ENCODE measurements at regions not wholly inside any gene's neighbourhood (a gene's known extent, or its start where the extent isn't known, plus 50 kb on each side); places are given as distances from the start of the nearest gene placed in this dataset.

DNA sequence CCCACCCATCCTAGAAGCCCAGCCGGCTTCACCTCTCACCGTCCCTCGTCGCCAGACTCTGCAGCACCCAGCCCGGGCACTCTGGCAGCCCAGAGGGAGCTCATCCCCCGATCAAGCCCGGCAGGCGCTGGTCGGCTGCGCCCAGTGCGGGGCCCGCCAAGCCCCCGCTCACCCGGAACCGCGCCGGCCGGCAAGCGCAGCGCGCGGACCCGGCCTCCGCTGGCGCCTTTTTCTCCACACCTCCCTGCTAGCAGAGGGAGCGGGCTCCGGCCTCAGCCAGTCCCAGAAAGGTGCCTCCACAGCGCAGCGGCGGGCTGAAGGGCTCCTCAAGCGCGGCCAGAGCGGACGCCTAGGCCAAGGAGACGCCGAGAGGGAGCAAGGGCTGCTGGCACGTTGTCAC, 2023.3 kb downstream of the NCAM2 start:
- TF ChIP-seq FOXP2 (optimal IDR thresholded peaks at IDR 0.05; ENCODE audit: borderline replicate concordance, extremely low read depth, extremely low read length, insufficient read depth) (no peak), POLR2AphosphoS5 (IDR thresholded peaks at IDR 0.05; ENCODE audit: low read depth, low read length) (no peak), SIN3A (IDR thresholded peaks at IDR 0.05; ENCODE audit: borderline replicate concordance, insufficient read depth, low read length) (no peak), TAF1 (IDR thresholded peaks at IDR 0.05; ENCODE audit: borderline replicate concordance, insufficient read depth, low read length) (no peak)
- TF ChIP-seq, protein P1, sequence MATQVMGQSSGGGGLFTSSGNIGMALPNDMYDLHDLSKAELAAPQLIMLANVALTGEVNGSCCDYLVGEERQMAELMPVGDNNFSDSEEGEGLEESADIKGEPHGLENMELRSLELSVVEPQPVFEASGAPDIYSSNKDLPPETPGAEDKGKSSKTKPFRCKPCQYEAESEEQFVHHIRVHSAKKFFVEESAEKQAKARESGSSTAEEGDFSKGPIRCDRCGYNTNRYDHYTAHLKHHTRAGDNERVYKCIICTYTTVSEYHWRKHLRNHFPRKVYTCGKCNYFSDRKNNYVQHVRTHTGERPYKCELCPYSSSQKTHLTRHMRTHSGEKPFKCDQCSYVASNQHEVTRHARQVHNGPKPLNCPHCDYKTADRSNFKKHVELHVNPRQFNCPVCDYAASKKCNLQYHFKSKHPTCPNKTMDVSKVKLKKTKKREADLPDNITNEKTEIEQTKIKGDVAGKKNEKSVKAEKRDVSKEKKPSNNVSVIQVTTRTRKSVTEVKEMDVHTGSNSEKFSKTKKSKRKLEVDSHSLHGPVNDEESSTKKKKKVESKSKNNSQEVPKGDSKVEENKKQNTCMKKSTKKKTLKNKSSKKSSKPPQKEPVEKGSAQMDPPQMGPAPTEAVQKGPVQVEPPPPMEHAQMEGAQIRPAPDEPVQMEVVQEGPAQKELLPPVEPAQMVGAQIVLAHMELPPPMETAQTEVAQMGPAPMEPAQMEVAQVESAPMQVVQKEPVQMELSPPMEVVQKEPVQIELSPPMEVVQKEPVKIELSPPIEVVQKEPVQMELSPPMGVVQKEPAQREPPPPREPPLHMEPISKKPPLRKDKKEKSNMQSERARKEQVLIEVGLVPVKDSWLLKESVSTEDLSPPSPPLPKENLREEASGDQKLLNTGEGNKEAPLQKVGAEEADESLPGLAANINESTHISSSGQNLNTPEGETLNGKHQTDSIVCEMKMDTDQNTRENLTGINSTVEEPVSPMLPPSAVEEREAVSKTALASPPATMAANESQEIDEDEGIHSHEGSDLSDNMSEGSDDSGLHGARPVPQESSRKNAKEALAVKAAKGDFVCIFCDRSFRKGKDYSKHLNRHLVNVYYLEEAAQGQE (IDR thresholded peaks at IDR 0.05; ENCODE audit: insufficient read depth in 1 of 2, low read depth in 2 of 2, low read length in 2 of 2): no peak

DNA sequence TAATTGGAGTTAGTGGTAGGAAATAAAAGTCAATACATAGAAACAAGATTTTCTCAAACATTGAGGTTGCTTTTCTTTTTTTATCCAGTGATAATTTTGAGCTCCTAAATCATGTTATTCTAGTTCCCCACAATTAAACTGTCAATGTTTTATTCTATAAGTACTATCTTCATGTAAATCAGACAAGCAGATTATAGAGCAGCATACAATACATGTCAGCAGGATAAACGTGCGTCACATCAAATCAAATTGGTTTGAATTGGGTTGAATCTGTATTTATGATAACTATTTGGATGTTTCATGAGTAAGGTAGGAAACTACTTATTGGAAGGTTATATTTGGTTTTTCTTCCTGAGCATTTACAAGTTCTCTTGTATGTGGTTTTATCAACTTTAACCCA, 2028.7 kb downstream of the NCAM2 start:
- TF ChIP-seq, protein P1 (IDR thresholded peaks at IDR 0.05; ENCODE audit: insufficient read depth in 1 of 2, low read depth in 2 of 2, low read length in 2 of 2): no peak
- no peak for TF ChIP-seq SIN3A (IDR thresholded peaks at IDR 0.05; ENCODE audit: borderline replicate concordance, insufficient read depth, low read length)
- no peak for TF ChIP-seq TAF1 (IDR thresholded peaks at IDR 0.05; ENCODE audit: borderline replicate concordance, insufficient read depth, low read length)
- TF ChIP-seq POLR2AphosphoS5 (IDR thresholded peaks at IDR 0.05; ENCODE audit: low read depth, low read length): no peak
- TF ChIP-seq FOXP2 (optimal IDR thresholded peaks at IDR 0.05; ENCODE audit: borderline replicate concordance, extremely low read depth, extremely low read length, insufficient read depth): no peak

DNA sequence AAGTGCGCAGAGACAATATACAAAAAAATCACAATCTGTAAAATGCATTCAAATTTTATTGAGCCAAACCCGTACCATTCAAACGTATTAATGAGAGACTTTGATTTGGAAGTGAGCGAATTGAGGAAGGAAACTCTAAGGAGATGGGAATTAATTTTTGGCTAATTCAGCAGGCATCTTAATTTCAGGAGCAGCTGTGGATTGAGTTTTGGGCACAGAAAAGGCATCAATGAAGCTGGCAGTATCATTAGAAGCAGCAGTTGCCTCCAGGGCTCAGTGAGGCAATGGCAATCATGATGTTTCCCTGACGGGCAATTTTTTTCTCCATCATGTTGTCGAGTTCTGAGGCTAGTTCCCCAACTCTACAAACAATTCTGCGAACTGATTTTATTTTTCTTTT, 2041.6 kb downstream of the NCAM2 start:
- no peak for TF ChIP-seq TAF1 (IDR thresholded peaks at IDR 0.05; ENCODE audit: borderline replicate concordance, insufficient read depth, low read length)
- TF ChIP-seq, protein P1 (IDR thresholded peaks at IDR 0.05; ENCODE audit: insufficient read depth in 1 of 2, low read depth in 2 of 2, low read length in 2 of 2): no peak
- no peak for TF ChIP-seq SIN3A (IDR thresholded peaks at IDR 0.05; ENCODE audit: borderline replicate concordance, insufficient read depth, low read length)
- no peak for TF ChIP-seq FOXP2 (optimal IDR thresholded peaks at IDR 0.05; ENCODE audit: borderline replicate concordance, extremely low read depth, extremely low read length, insufficient read depth)
- no peak for TF ChIP-seq POLR2AphosphoS5 (IDR thresholded peaks at IDR 0.05; ENCODE audit: low read depth, low read length)

DNA sequence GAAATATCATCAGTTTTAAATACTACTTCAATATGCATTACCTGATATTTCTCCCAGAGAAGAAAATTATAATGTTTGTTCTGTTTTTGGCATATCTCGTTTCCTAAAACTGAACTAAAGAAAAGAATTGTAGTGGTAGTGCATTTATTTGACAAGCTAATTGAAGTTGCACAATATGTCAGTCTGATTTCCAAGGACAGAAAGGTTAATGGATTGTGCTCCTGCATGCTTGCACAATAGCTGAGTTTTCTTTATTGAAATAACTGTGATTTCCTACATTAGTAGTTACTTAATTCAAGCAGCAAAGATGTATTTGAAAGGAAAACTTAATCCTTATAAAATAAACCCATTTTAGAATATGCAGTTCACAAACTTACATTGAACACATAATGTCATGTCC, 2047.7 kb downstream of the NCAM2 start:
- no peak for TF ChIP-seq FOXP2 (optimal IDR thresholded peaks at IDR 0.05; ENCODE audit: borderline replicate concordance, extremely low read depth, extremely low read length, insufficient read depth)
- no peak for TF ChIP-seq SIN3A (IDR thresholded peaks at IDR 0.05; ENCODE audit: borderline replicate concordance, insufficient read depth, low read length)
- TF ChIP-seq, protein P1 (IDR thresholded peaks at IDR 0.05; ENCODE audit: insufficient read depth in 1 of 2, low read depth in 2 of 2, low read length in 2 of 2): no peak
- TF ChIP-seq TAF1 (IDR thresholded peaks at IDR 0.05; ENCODE audit: borderline replicate concordance, insufficient read depth, low read length): no peak
- no peak for TF ChIP-seq POLR2AphosphoS5 (IDR thresholded peaks at IDR 0.05; ENCODE audit: low read depth, low read length)

DNA sequence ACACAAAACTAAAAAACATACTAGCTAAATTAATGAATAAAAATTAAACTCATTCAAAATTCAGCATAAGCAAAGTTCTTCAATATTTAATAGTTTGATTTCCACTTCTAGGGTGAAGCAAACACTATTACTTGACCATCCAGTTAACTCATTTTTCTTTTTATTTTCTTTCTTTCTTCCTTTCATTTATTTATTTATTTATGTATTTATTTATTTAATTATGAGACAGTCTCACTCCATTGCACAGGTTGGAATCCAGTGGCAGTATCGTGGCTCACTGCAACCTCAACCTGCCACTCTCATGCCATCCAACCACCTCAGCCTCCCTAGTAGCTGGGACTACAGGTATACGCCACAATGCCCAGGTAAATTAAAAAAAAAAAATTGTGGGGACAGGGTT, 2069.5 kb downstream of the NCAM2 start:
- TF ChIP-seq SIN3A (IDR thresholded peaks at IDR 0.05; ENCODE audit: borderline replicate concordance, insufficient read depth, low read length) (no peak), TAF1 (IDR thresholded peaks at IDR 0.05; ENCODE audit: borderline replicate concordance, insufficient read depth, low read length) (no peak), POLR2AphosphoS5 (IDR thresholded peaks at IDR 0.05; ENCODE audit: low read depth, low read length) (no peak), FOXP2 (optimal IDR thresholded peaks at IDR 0.05; ENCODE audit: borderline replicate concordance, extremely low read depth, extremely low read length, insufficient read depth) (no peak)
- TF ChIP-seq, protein P1 (IDR thresholded peaks at IDR 0.05; ENCODE audit: insufficient read depth in 1 of 2, low read depth in 2 of 2, low read length in 2 of 2): no peak
